GM18520 (cell line): ENCODE measurements at regions not wholly inside any gene's neighbourhood (a gene's known extent, or its start where the extent isn't known, plus 50 kb on each side); places are given as distances from the start of the nearest gene placed in this dataset.

Experiments
- ATAC-seq: cut with Tn5 transposase; IDR thresholded peaks from one replicate; pipeline ENCODE4 v1.9.1; 2021; ENCODE audit not compliant: unreplicated experiment

- no peak for ATAC-seq
Observed at GRCh38 chr5:108650997-108651396, 96.7 kb upstream of the FER start.

GRCh38 chr5:108649646-108650045 is 98.1 kb upstream of the FER start:
- ATAC-seq = no peak

DNA sequence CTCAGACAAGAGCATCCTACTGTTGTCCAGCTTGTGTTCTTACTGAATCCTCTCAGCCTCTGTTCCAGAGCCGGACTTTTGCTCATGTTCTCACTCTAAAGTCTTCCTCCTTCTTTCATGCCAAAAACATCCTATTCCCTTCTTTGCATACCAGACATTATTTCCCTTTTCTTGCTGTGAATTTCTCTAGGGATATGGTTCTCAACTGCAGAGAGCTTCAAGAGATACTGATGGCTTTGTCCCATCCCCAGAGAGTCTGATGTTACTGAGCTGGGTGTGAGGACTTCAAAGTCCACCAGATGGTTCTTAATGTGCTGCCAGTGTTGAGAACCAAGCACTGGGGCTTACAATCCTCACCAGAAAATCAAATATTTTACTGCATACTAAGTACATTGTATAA is 98.6 kb upstream of the FER start:
- no peak for ATAC-seq

DNA sequence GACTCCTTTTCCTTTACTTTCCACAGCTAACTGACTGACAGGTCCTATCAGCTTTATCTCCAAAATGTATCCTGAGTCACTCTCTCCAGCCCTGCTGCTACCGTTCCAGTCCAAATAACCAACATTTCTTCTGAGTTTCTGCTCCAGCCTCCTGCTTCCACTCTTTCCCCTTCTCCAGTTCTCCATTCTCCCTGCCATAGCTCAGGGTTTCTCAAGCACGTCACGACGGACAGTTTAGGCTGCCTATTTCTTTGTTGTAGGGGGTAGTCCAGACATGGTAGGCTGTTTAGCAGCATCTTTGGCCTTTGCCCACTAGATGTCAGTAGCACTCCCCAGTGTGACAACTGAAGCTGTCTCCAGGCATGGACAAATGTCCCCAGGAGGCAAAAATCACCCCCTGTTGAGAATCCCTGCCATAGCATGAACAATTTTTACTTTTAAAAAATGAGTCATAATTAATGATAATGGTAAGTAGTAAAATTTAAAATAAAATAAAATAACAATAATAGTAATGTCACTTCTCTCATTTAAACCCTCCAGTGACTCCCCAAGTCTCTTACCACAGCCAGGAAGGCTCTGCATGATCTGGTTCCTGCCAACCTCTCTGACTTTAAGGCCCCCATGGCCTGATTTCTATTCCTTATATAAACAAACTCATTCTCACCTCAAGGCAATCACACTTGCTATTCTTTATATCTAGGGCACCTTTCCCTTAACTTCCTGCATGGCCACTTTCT is 105.4 kb upstream of the FER start:
- peak; percentile 98 for ATAC-seq

DNA sequence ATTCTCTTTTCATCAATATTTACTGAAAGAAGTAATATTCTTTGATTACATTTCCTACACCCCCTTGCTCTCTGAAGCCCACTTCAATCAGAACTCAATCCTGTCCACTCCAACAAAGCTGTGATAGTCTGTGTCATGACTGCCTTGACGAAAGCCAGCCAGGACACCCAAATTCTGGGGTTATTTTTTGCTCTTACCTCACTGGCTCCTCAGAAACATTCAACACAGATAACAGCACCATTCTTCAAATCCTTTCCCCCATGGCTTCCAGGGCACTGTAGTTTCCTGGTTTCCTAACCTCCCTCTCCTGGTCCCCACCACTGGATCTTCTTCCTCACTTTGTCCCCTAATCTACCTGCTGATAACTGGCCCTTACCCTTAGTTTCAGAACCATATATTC is 106.1 kb upstream of the FER start:
- no peak for ATAC-seq

DNA sequence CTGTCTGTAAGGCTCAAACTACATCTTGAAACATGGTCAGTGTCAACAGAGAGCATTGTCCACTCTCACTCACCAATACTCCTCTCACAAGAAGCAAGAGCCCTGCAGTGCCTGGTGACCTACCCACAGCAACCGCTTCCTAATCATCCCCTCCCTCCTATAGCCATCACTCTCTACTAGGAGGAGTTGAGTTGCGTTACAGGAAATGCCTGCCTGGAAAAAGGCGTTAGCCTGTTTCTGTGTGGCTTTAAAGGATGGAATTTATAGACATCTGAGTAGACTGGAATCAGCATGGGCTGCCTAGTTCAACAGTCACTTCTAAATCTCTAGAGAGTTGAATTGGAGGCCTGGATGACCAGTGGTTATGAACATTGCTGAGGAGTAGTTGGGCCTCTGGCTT is 108.3 kb upstream of the FER start:
- ATAC-seq = no peak

DNA sequence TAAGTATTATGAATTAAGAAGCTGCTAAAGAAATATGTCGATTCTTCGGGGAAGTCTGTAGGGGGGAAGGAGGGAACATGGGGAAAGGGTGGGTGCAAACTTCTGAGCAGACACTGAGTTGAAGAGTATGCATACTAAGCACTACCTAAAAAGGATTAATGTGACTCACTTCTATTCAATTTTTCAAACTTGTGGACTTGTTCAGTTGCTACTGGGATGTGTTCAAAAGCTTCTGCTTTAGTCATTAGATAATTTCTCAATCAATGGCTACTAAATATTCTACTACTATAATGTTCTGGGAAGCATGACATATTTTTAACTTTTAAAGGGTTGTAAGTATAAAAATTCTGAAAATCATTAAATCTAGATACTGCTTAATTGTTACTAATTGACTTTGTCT is 109.7 kb upstream of the FER start:
- ATAC-seq = no peak

- ATAC-seq = no peak
Observed at GRCh38 chr5:108637134-108637533, 110.6 kb upstream of the FER start.

DNA sequence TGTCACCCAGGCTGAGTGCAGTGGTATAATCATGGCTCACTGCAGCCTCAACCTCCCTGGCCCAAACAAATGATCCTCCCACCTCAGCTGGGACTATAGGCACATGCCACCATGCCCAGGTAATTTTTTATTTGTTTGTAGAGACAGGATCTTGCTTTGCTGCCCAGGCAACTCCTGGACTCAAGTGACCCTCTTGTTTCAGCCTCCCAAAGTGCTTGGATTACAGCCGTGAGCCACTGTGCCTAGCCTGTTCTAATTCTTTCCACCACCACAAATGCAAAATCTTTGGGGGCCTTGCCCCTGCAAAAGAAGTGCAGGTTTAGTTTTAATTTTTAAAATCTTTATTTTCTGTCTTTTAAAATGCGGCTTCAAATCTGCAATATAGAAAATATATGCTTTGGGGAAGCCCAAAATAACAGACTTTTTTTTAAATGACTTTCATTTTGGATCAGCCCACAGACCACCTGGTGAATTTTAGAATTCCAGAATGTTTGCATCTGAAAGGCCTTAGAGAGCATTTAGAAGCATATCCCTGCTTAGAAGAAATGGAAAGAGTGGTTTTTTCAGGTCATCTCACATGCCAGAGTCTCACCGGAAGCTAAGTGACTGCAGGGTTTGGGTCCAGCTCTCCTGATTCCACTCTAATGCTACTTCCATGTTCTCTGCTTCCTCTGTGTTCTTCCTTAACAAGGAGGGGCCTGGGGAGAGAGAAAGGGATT is 111.4 kb upstream of the FER start:
- no peak for ATAC-seq

GRCh38 chr5:108634617-108635288 is 112.9 kb upstream of the FER start:
- ATAC-seq = peak; percentile 78

- ATAC-seq = no peak
Observed at GRCh38 chr5:108634010-108634616, 113.6 kb upstream of the FER start.

DNA sequence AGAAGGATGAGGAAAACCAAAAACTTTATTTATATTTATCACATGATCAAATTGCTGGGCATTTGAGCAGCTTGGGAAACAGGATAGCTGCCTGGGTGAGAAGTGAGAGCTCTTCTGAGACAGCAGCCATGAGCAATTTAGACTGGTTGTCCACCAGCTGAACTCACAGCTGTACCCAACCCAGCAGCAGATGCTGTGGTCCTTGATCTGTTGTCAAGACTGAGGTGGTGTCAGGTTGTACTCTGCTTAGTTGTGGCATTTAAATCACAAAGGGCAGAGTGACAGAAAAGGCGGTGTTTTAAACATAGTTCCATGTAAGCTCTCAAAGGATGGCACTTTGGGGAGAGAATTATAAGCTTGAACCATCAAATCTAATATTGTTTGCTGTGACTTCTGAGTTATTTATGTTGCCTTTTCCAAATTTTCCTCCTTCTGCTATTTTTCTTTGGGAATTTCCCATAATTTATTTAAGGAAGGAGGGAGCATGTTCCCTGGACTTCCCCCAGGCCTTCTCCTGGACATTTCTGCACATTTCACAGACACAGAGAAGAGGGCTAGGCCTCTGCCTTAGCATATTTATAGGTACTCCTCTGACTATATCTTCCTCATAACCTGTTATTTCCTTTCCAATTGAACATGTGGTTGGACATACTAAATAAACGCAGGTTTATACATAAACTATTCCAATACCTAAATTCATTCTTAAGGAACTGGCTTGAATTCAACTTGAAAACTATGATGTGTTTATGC is 117.7 kb upstream of the FER start:
- ATAC-seq = no peak

DNA sequence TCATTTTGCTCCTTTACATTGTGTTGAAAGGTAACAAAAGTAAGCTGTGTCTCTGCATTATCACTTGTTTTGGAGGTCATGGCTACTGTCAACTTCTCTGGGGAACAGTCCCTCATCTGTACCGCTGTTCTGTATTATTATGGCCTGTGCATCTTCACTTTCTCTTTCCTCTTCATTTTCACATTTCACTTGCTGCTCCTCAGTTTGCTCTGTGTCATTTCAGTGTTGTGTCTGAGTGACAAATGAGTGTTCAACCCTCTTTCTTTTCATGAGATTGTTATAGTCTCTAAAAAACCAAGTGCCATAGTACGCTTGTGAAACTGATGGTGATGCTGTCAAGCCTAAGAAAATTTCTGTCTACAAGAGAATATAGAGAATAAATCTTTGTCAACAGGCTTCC is 122.0 kb upstream of the FER start:
- ATAC-seq = no peak

DNA sequence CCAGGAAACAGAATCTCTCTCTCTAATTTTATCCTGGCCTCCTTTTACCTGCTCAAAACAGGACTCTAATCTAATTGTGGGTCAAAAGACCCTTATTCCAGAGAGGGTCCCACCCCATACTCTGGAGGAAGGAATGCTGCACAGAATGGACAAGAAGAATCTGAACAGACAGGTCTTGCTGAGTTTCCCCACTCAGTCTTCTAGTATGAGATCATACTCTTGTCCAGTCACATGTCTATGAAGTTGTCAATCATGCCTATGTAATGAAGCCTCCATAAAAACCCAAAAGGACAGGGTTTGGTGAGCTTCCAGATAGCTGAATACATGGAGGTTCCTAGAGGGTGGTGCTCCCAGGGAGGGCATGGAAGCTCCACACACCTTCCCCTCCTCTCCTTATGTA is 123.9 kb upstream of the FER start:
- ATAC-seq = no peak

- no peak for ATAC-seq
Observed at GRCh38 chr5:108620516-108620915, 127.2 kb upstream of the FER start.

DNA sequence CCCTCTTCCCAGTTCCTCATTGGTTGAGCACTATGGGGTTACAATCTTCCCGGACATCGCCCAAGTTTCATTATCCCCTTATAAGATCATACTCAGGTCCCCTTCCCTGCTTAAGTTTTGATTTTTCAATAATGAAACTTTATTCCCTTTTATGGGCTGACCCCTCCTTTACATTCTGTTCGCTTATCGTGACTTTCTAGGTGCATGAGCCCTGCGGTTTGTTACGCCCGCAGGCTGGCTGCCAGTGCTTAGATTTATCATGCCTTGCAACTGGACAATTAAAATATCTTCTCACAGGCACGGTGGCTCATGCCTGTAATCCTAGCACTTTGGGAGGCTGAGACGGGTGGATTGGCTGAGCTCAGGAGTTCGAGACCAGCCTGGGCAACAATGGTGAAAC is 127.9 kb upstream of the FER start:
- ATAC-seq = no peak

- no peak for ATAC-seq
Observed at GRCh38 chr5:108617467-108618435, 129.9 kb upstream of the FER start.

GRCh38 chr5:108615216-108615615 is 132.5 kb upstream of the FER start:
- no peak for ATAC-seq

GRCh38 chr5:108607421-108607820 is 140.3 kb upstream of the FER start:
- ATAC-seq = no peak

DNA sequence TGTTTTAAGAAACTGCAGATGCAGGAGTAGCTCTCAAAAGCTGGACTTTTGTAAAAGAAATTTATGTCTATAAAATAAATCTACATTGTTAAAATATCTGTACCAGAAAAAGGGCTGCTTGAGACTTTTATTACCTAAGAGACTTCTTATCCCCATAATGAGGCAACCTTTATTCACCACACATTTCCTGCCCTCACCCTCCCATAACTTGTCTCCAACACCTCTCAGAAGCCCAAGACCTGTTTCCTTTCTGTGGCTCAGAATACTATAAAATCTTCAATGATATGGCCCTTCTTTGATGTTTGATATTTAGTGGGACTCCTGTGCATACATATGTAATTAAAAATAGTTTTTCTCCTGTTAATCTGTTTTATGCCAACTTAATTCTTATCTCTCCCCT is 141.5 kb upstream of the FER start:
- no peak for ATAC-seq
